T-helper 2 cell treated with Interferon-gamma antibody and Interleukin-4, amounts not matched to agents 5 μg/mL and 100 μg/mL, for 36 hours (primary cell): ENCODE measurements at regions not wholly inside any gene's neighbourhood (a gene's known extent, or its start where the extent isn't known, plus 50 kb on each side); places are given as distances from the start of the nearest gene placed in this dataset.

Experiments
- DNase-seq: peaks from one replicate; pipeline ENCODE4 v3.0.0; 2021; ENCODE audit warnings: low spot score
- H3K27ac Mint-ChIP-seq: one replicate; pipeline ENCODE4 v1.8.0; 2021; ENCODE audit warnings: mild to moderate bottlenecking, mixed read lengths
- H3K27me3 Mint-ChIP-seq: one replicate; pipeline ENCODE4 v1.8.0; 2021; ENCODE audit warnings: low read depth, mixed read lengths
- H3K36me3 Mint-ChIP-seq: one replicate; pipeline ENCODE4 v1.8.0; 2021; ENCODE audit warnings: low read depth, mixed read lengths
- H3K4me1 Mint-ChIP-seq: one replicate; pipeline ENCODE4 v1.8.0; 2021; ENCODE audit warnings: low read depth, mixed read lengths
- H3K4me3 Mint-ChIP-seq: one replicate; pipeline ENCODE4 v1.8.0; 2022; ENCODE audit warnings: mild to moderate bottlenecking, moderate library complexity, mixed read lengths
- H3K9me3 Mint-ChIP-seq: one replicate; pipeline ENCODE4 v1.8.0; 2021; ENCODE audit warnings: mixed read lengths

GRCh38 chr5:125612776-125613175, 810.4 kb upstream of the GRAMD2B start:
- no peak overlapping the region for H3K27ac Mint-ChIP-seq
- H3K27me3 Mint-ChIP-seq = no peaks in the 10 kb centered on the region
- H3K4me1 Mint-ChIP-seq = no peaks in the 10 kb centered on the region
- no peak overlapping the region for H3K4me3 Mint-ChIP-seq
- H3K9me3 Mint-ChIP-seq = peaks cover 6% of the 10 kb centered on the region
- no peaks in the 10 kb centered on the region for H3K36me3 Mint-ChIP-seq
- DNase-seq = no peak

- no peaks in the 10 kb centered on the region for H3K36me3 Mint-ChIP-seq
Measured at GRCh38 chr5:125630237-125630636, 793.0 kb upstream of the GRAMD2B start.

GRCh38 chr5:125633523-125633922, 789.7 kb upstream of the GRAMD2B start:
- no peak overlapping the region for H3K27ac Mint-ChIP-seq
- H3K9me3 Mint-ChIP-seq = peaks cover 15% of the 10 kb centered on the region
- no peak for DNase-seq
- no peak overlapping the region for H3K4me3 Mint-ChIP-seq
- no peaks in the 10 kb centered on the region for H3K27me3 Mint-ChIP-seq
- no peaks in the 10 kb centered on the region for H3K4me1 Mint-ChIP-seq
- H3K36me3 Mint-ChIP-seq = no peaks in the 10 kb centered on the region

More at GRCh38 chr5:125630237-125630636, 793.0 kb upstream of the GRAMD2B start:
- DNase-seq = no peak
- H3K27me3 Mint-ChIP-seq = no peaks in the 10 kb centered on the region
- no peaks in the 10 kb centered on the region for H3K4me1 Mint-ChIP-seq
- H3K27ac Mint-ChIP-seq = no peak overlapping the region
- no peak overlapping the region for H3K4me3 Mint-ChIP-seq
- peaks cover 15% of the 10 kb centered on the region for H3K9me3 Mint-ChIP-seq

- no peaks in the 10 kb centered on the region for H3K36me3 Mint-ChIP-seq
- H3K4me1 Mint-ChIP-seq = no peaks in the 10 kb centered on the region
- no peak overlapping the region for H3K4me3 Mint-ChIP-seq
- no peak overlapping the region for H3K27ac Mint-ChIP-seq
- H3K27me3 Mint-ChIP-seq = no peaks in the 10 kb centered on the region
- peaks cover 15% of the 10 kb centered on the region for H3K9me3 Mint-ChIP-seq
- DNase-seq = no peak
Measured at GRCh38 chr5:125634216-125634835, 788.9 kb upstream of the GRAMD2B start.

- no peak overlapping the region for H3K27ac Mint-ChIP-seq
- peaks cover 30% of the 10 kb centered on the region for H3K9me3 Mint-ChIP-seq
- no peaks in the 10 kb centered on the region for H3K27me3 Mint-ChIP-seq
- H3K4me3 Mint-ChIP-seq = no peak overlapping the region
- H3K36me3 Mint-ChIP-seq = no peaks in the 10 kb centered on the region
- no peak for DNase-seq
- H3K4me1 Mint-ChIP-seq = no peaks in the 10 kb centered on the region
Measured at GRCh38 chr5:125639858-125640257, 783.4 kb upstream of the GRAMD2B start.

- Mint-ChIP-seq H3K4me1 (no peaks in the 10 kb centered on the region), H3K9me3 (peaks cover 18% of the 10 kb centered on the region), H3K27ac (no peak overlapping the region), H3K27me3 (no peaks in the 10 kb centered on the region), H3K4me3 (no peak overlapping the region), H3K36me3 (no peaks in the 10 kb centered on the region)
- no peak for DNase-seq
Measured at GRCh38 chr5:125652761-125653160, 770.4 kb upstream of the GRAMD2B start.

- Mint-ChIP-seq H3K27ac (no peak overlapping the region), H3K4me1 (no peaks in the 10 kb centered on the region), H3K9me3 (peaks cover 12% of the 10 kb centered on the region), H3K27me3 (no peaks in the 10 kb centered on the region), H3K4me3 (no peak overlapping the region), H3K36me3 (no peaks in the 10 kb centered on the region)
- no peak for DNase-seq
Measured at GRCh38 chr5:125654392-125654791, 768.8 kb upstream of the GRAMD2B start.

- Mint-ChIP-seq H3K27me3 (no peaks in the 10 kb centered on the region), H3K27ac (no peak overlapping the region), H3K36me3 (no peaks in the 10 kb centered on the region), H3K4me3 (no peak overlapping the region), H3K4me1 (no peaks in the 10 kb centered on the region), H3K9me3 (peaks cover 13% of the 10 kb centered on the region)
- DNase-seq = no peak
Measured at GRCh38 chr5:125655156-125655555, 768.1 kb upstream of the GRAMD2B start.

GRCh38 chr5:125657936-125658335, 765.3 kb upstream of the GRAMD2B start:
- DNase-seq = no peak
- H3K36me3 Mint-ChIP-seq = no peaks in the 10 kb centered on the region
- no peak overlapping the region for H3K4me3 Mint-ChIP-seq
- no peaks in the 10 kb centered on the region for H3K27me3 Mint-ChIP-seq
- peaks cover 13% of the 10 kb centered on the region for H3K9me3 Mint-ChIP-seq
- no peaks in the 10 kb centered on the region for H3K4me1 Mint-ChIP-seq
- H3K27ac Mint-ChIP-seq = no peak overlapping the region

GRCh38 chr5:125659316-125660023, 763.7 kb upstream of the GRAMD2B start:
- Mint-ChIP-seq H3K36me3 (no peaks in the 10 kb centered on the region), H3K27me3 (no peaks in the 10 kb centered on the region), H3K9me3 (peaks cover 23% of the 10 kb centered on the region), H3K27ac (no peak overlapping the region), H3K4me1 (no peaks in the 10 kb centered on the region), H3K4me3 (no peak overlapping the region)
- DNase-seq = no peak

- Mint-ChIP-seq H3K4me1 (no peaks in the 10 kb centered on the region), H3K27ac (no peak overlapping the region), H3K27me3 (no peaks in the 10 kb centered on the region), H3K4me3 (no peak overlapping the region), H3K36me3 (no peaks in the 10 kb centered on the region), H3K9me3 (peaks cover 26% of the 10 kb centered on the region)
- no peak for DNase-seq
Measured at GRCh38 chr5:125660231-125660895, 762.8 kb upstream of the GRAMD2B start.

- H3K4me1 Mint-ChIP-seq = no peaks in the 10 kb centered on the region
- H3K27me3 Mint-ChIP-seq = no peaks in the 10 kb centered on the region
- peaks cover 33% of the 10 kb centered on the region for H3K9me3 Mint-ChIP-seq
- H3K4me3 Mint-ChIP-seq = no peak overlapping the region
- no peak for DNase-seq
- no peaks in the 10 kb centered on the region for H3K36me3 Mint-ChIP-seq
- H3K27ac Mint-ChIP-seq = no peak overlapping the region
Measured at GRCh38 chr5:125661584-125661983, 761.6 kb upstream of the GRAMD2B start.

- no peak for DNase-seq
- no peak overlapping the region for H3K4me3 Mint-ChIP-seq
- no peaks in the 10 kb centered on the region for H3K36me3 Mint-ChIP-seq
- H3K9me3 Mint-ChIP-seq = peaks cover 21% of the 10 kb centered on the region
- no peaks in the 10 kb centered on the region for H3K4me1 Mint-ChIP-seq
- no peak overlapping the region for H3K27ac Mint-ChIP-seq
- H3K27me3 Mint-ChIP-seq = no peaks in the 10 kb centered on the region
Measured at GRCh38 chr5:125668884-125669283, 754.3 kb upstream of the GRAMD2B start.

GRCh38 chr5:125673359-125673950, 749.8 kb upstream of the GRAMD2B start:
- Mint-ChIP-seq H3K36me3 (no peaks in the 10 kb centered on the region), H3K9me3 (peaks cover 7% of the 10 kb centered on the region), H3K27ac (no peak overlapping the region), H3K27me3 (no peaks in the 10 kb centered on the region), H3K4me3 (no peak overlapping the region), H3K4me1 (no peaks in the 10 kb centered on the region)
- DNase-seq = no peak
